T-cell (primary cell): ENCODE measurements at regions not wholly inside any gene's neighbourhood (a gene's known extent, or its start where the extent isn't known, plus 50 kb on each side); places are given as distances from the start of the nearest gene placed in this dataset.
A peak's percentile ranks its signal among the peaks of the same experiment; 100 is the strongest.
"Not testable (repeated sequence)": the region's sequence is repeated elsewhere in the genome, so short reads cannot be mapped to it uniquely, and the experiment has no call there.

Experiments
- ATAC-seq, 4 experiments: fragments of 200-7000 bp in 3 of 4; fragments of 150-1000 bp in 1 of 4; cut with Tn5 transposase; replicated peaks in 1 of 4; 1 replicate in 3 of 4; 2 replicates in 1 of 4; pipeline ENCODE4 v1.10.0; 2021; ENCODE audit warnings: moderate library complexity in 3 of 4, mild to moderate bottlenecking in 2 of 4, moderate number of reproducible peaks in 1 of 4
- CTCF ChIA-PET, 2 donors: fragments of 300-600 bp; sonication (Branson Sonifier 250); formaldehyde crosslinking; loops; one replicate each; lab custom pipeline; 2022; ENCODE audit warnings: antibody characterized with exemption in 2 of 2; lab: Charles Lee
- POLR2A ChIA-PET, 2 donors: fragments of 300-600 bp; sonication (Branson Sonifier 250); formaldehyde crosslinking; loops; one replicate each; lab custom pipeline; 2022; ENCODE audit warnings: antibody characterized with exemption in 2 of 2; lab: Charles Lee
- DNase-seq, 35 experiments: peaks; one replicate each; pipeline versions ENCODE4 v3.0.0 to v3.0.0-alpha.2; 2013 to 2023
- H3K27ac ChIP-seq: one replicate; pipeline ENCODE4 v1.5.1; 2013; ENCODE audit warnings: low read length
- H3K27me3 ChIP-seq, 2 experiments: replicated peaks in 1 of 2; 1 replicate in 1 of 2; 2 replicates in 1 of 2; pipeline versions ENCODE4 v1.6.1 to v1.7.0; 2013; ENCODE audit warnings: low read length in 1 of 2, mixed read lengths in 1 of 2; ENCODE audit not compliant: control insufficient read depth in 2 of 2, insufficient read depth in 2 of 2; ENCODE audit errors: extremely low read depth in 1 of 2
- H3K36me3 ChIP-seq, 2 donors: 1 replicate in 1 of 2; 2 replicates in 1 of 2; pipeline versions ENCODE4 v1.6.1 to v1.7.0; 2013; ENCODE audit warnings: low read length in 1 of 2; ENCODE audit not compliant: control insufficient read depth in 2 of 2, insufficient read depth in 1 of 2; ENCODE audit errors: extremely low read depth in 1 of 2
- H3K4me1 ChIP-seq, 2 experiments: 1 replicate in 1 of 2; 2 replicates in 1 of 2; pipeline versions ENCODE4 v1.6.1 to v1.7.0; 2013; ENCODE audit warnings: low read length in 2 of 2, mixed read lengths in 1 of 2; ENCODE audit not compliant: insufficient read depth in 2 of 2, control insufficient read depth in 1 of 2; ENCODE audit errors: extremely low read depth in 1 of 2
- H3K4me3 ChIP-seq, 2 donors: 1 replicate in 1 of 2; 2 replicates in 1 of 2; pipeline versions ENCODE4 v1.5.1 to v1.7.0; 2013; ENCODE audit warnings: mild to moderate bottlenecking in 2 of 2, low read length in 1 of 2, moderate library complexity in 1 of 2; ENCODE audit not compliant: control insufficient read depth in 1 of 2; ENCODE audit errors: extremely low read depth in 1 of 2
- H3K9me3 ChIP-seq: 2 replicates; pipeline ENCODE4 v1.7.0; 2013
- H3K27ac Mint-ChIP-seq, 2 donors: one replicate each; pipeline ENCODE4 v1.8.0; 2020 to 2021; ENCODE audit warnings: mild to moderate bottlenecking in 2 of 2, mixed read lengths in 2 of 2
- H3K27me3 Mint-ChIP-seq, 2 donors: one replicate each; pipeline ENCODE4 v1.8.0; 2021 to 2022; ENCODE audit warnings: mixed read lengths in 2 of 2
- H3K36me3 Mint-ChIP-seq: one replicate; pipeline ENCODE4 v1.8.0; 2021; ENCODE audit warnings: mixed read lengths
- H3K4me1 Mint-ChIP-seq, 3 donors: one replicate each; pipeline ENCODE4 v1.8.0; 2020 to 2022; ENCODE audit warnings: mixed read lengths in 3 of 3, mild to moderate bottlenecking in 1 of 3
- H3K4me3 Mint-ChIP-seq, 3 donors: one replicate each; pipeline ENCODE4 v1.8.0; 2020 to 2022; ENCODE audit warnings: mild to moderate bottlenecking in 3 of 3, mixed read lengths in 3 of 3, moderate library complexity in 3 of 3
- H3K9me3 Mint-ChIP-seq, 3 donors: one replicate each; pipeline ENCODE4 v1.8.0; 2020 to 2022; ENCODE audit warnings: mixed read lengths in 3 of 3
- WGBS: methylation state at CpG from one replicate; pipeline ENCODE4 v1.1.5; 2013; ENCODE audit warnings: missing lambda C conversion rate; ENCODE audit not compliant: insufficient coverage; 5-methylcytosine and 5-hydroxymethylcytosine counted together

GRCh38 chr12:75628511-75628910 lies 117.1 kb upstream of the KRR1 start:
- Histone ChIP-seq H3K9me3 (no peaks in the 10 kb centered on the region), H3K27me3 (no peaks in the 10 kb centered on the region), H3K4me1 (no peaks in the 10 kb centered on the region), H3K36me3 (no peaks in the 10 kb centered on the region), H3K4me3 (no peak overlapping the region), H3K27ac (no peak overlapping the region)
- Mint-ChIP-seq H3K27me3 (peaks cover 0 to 4% of the 10 kb centered on the region in 2 donors), H3K4me1 (no peaks in the 10 kb centered on the region), H3K27ac (no peak overlapping the region), H3K9me3 (no peaks in the 10 kb centered on the region), H3K4me3 (no peak overlapping the region), H3K36me3 (no peaks in the 10 kb centered on the region)
- no peak for DNase-seq
- ChIA-PET CTCF (interaction anchor here in 1 of 2 donors (0.6 kb wide), 1 partner anchor 13 kb away, joined by 3 read pairs; no protein-coding TSS in a partner anchor), POLR2A (no interaction called here)
- no CpG with 5 or more reads among the region's 1 CpG for WGBS
- ATAC-seq = no peak

DNA sequence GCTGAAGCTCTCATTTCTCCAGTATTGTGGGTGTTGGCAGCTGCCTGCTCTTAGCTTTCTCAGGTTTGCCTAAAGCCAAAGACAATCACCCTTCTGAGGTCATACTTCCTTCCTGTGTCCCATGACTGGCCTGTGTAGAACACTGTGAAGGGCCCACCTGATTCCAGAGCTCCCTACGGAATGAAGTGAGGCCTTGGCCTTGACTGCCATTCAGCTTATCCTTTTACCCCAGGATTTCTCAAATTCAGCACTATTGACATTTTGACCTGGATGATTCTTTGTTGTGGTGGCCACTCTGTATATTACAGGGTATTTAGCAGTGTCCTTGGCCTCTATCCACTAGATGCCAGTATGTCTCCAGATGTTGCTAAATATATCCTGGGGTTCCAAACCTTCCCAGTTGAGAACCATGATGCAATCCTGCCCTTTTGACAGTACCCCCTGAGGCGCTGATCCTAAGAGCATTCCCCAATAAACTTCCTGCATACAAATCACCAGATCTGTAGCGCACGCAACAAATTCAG lies 112.3 kb upstream of the KRR1 start:
- CTCF ChIA-PET = interaction anchor here (0.6 kb wide), 2 partner anchors 23 to 126 kb away, joined by 3 to 4 read pairs; no protein-coding TSS in a partner anchor
- WGBS = 100% methylated on average over 1 of the region's 4 CpGs
- Mint-ChIP-seq H3K27ac (peak overlapping the region in 1 of 2 donors; percentile 19), H3K36me3 (no peaks in the 10 kb centered on the region), H3K9me3 (peaks cover 0 to 6% (median 3%) of the 10 kb centered on the region in 3 donors), H3K4me1 (no peaks in the 10 kb centered on the region), H3K27me3 (peaks cover 0 to 7% of the 10 kb centered on the region in 2 donors), H3K4me3 (no peak overlapping the region)
- POLR2A ChIA-PET = interaction anchor here in 1 of 2 donors (0.6 to 0.7 kb wide), 2 partner anchors 80 to 109 kb away, joined by 3 read pairs; no protein-coding TSS in a partner anchor
- DNase-seq (no peak), ATAC-seq (no peak)
- H3K27me3 ChIP-seq = no peaks in the 10 kb centered on the region
- H3K4me1 ChIP-seq = no peaks in the 10 kb centered on the region
- H3K4me3 ChIP-seq = no peak overlapping the region
- no peak overlapping the region for H3K27ac ChIP-seq
- no peaks in the 10 kb centered on the region for H3K9me3 ChIP-seq
- H3K36me3 ChIP-seq = no peaks in the 10 kb centered on the region

DNA sequence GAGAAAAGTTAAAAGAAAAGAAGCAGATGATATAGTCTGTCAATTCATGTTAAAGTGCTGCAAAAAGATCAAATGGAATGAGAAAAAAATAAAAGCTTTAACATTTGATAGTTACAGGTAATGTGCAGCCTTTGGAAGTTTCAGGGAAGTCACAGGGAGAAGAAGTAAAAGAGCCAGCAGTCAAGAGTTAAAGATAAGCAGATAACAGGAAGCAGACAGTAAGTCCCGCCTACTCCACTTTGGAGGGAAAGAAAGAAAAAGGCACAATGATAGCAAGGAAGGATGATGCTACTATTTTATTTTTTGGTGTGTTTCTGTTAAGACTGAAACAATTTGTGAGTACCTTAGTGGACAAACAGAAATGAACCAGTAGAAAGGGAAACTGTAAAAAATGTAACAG lies 111.1 kb upstream of the KRR1 start:
- Mint-ChIP-seq H3K27ac (no peak overlapping the region), H3K36me3 (no peaks in the 10 kb centered on the region), H3K4me3 (no peak overlapping the region), H3K4me1 (no peaks in the 10 kb centered on the region), H3K27me3 (peaks cover 0 to 7% of the 10 kb centered on the region in 2 donors), H3K9me3 (peaks cover 0 to 6% (median 3%) of the 10 kb centered on the region in 3 donors)
- DNase-seq (no peak), ATAC-seq (no peak)
- Histone ChIP-seq H3K9me3 (no peaks in the 10 kb centered on the region), H3K27me3 (no peaks in the 10 kb centered on the region), H3K4me3 (no peak overlapping the region), H3K4me1 (no peaks in the 10 kb centered on the region), H3K36me3 (no peaks in the 10 kb centered on the region), H3K27ac (no peak overlapping the region)
- ChIA-PET POLR2A (no interaction called here), CTCF (interaction anchor here in 1 of 2 donors (0.6 kb wide), 1 partner anchor 9 kb away, joined by 3 read pairs; no protein-coding TSS in a partner anchor)
- WGBS = no CpG with 5 or more reads among the region's 1 CpG

GRCh38 chr12:75614396-75614795 lies 103.0 kb upstream of the KRR1 start:
- H3K27me3 ChIP-seq, H3K4me1 Mint-ChIP-seq, H3K27ac ChIP-seq, H3K27ac Mint-ChIP-seq, H3K36me3 ChIP-seq, DNase-seq, ATAC-seq, H3K4me3 ChIP-seq, H3K4me3 Mint-ChIP-seq, CTCF ChIA-PET, H3K36me3 Mint-ChIP-seq, H3K9me3 ChIP-seq, H3K4me1 ChIP-seq, POLR2A ChIA-PET: not testable (repeated sequence)
- 80% methylated on average over 1 of the region's 4 CpGs for WGBS
- Mint-ChIP-seq H3K27me3 (peaks cover 9 to 26% of the 10 kb centered on the region in 2 donors), H3K9me3 (peaks cover 2 to 22% (median 4%) of the 10 kb centered on the region in 3 donors)

DNA sequence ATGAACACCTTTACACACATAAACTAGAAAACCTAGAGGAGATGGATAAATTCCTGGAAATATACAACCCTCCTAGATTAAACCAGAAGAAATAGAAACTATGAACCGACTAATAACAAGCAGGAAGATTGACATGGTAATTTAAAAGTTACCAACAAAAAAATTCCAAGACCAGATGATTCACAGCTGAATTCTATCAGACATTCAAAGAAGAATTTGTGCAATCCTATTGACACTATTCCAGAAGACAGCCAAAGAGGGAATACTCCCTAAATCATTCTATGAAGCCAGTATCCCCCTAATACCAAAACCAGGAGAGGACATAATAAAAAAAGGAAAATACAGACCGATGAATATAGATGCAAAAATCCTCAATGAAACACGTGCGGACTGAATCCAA lies 102.6 kb upstream of the KRR1 start:
- POLR2A ChIA-PET = no interaction called here
- Histone ChIP-seq H3K36me3 (no peaks in the 10 kb centered on the region), H3K9me3 (no peaks in the 10 kb centered on the region), H3K4me1 (no peaks in the 10 kb centered on the region), H3K27me3 (no peaks in the 10 kb centered on the region), H3K4me3 (no peak overlapping the region), H3K27ac (no peak overlapping the region)
- DNase-seq (no peak), ATAC-seq (no peak)
- CTCF ChIA-PET = no interaction called here
- no peak overlapping the region for H3K27ac Mint-ChIP-seq
- no peak overlapping the region for H3K4me3 Mint-ChIP-seq
- no peaks in the 10 kb centered on the region for H3K4me1 Mint-ChIP-seq
- 100% methylated on average over 2 of the region's 4 CpGs for WGBS
- peaks cover 0 to 18% (median 4%) of the 10 kb centered on the region in 3 donors for H3K9me3 Mint-ChIP-seq
- peaks cover 11 to 23% of the 10 kb centered on the region in 2 donors for H3K27me3 Mint-ChIP-seq
- H3K36me3 Mint-ChIP-seq = no peaks in the 10 kb centered on the region

GRCh38 chr12:75611041-75611440 lies 99.6 kb upstream of the KRR1 start:
- peaks cover 0 to 6% (median 4%) of the 10 kb centered on the region in 3 donors for H3K9me3 Mint-ChIP-seq
- POLR2A ChIA-PET = interaction anchor here in 1 of 2 donors (0.7 kb wide), 1 partner anchor 260 kb away, joined by 7 read pairs; no protein-coding TSS in a partner anchor
- no peak overlapping the region for H3K27ac ChIP-seq
- H3K27ac Mint-ChIP-seq = no peak overlapping the region
- DNase-seq (no peak), ATAC-seq (no peak)
- no peaks in the 10 kb centered on the region for H3K4me1 ChIP-seq
- H3K9me3 ChIP-seq = no peaks in the 10 kb centered on the region
- no peaks in the 10 kb centered on the region for H3K4me1 Mint-ChIP-seq
- H3K4me3 ChIP-seq = no peak overlapping the region
- WGBS = 83% methylated on average over 3 of the region's 4 CpGs
- peaks cover 8 to 17% of the 10 kb centered on the region in 2 donors for H3K27me3 Mint-ChIP-seq
- H3K4me3 Mint-ChIP-seq = no peak overlapping the region
- no peaks in the 10 kb centered on the region for H3K27me3 ChIP-seq
- H3K36me3 ChIP-seq = no peaks in the 10 kb centered on the region
- no peaks in the 10 kb centered on the region for H3K36me3 Mint-ChIP-seq
- CTCF ChIA-PET = no interaction called here
